ENCODE measurements at regions not wholly inside any gene's neighbourhood (a gene's known extent, or its start where the extent isn't known, plus 50 kb on each side); places are given as distances from the start of the nearest gene placed in this dataset.

DNA sequence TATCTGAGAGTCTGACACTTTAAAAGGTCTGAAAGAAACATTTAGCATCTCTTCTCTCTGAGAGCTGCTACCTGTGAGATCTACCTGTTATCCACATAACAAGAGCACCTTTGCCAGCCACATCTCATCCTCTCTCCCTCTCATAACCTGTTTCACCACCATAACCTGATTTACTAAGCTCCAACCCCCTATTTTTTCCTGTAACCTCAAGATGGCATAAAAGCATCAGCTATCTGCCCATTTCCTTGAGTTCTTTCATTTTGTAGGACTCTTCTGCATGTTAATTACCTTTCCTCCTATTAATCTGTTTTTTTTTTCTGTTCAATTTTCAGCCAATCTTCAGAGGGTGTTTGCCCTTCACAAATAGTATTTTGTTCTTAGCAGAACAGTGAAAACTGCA lies 136.5 kb upstream of the KCNK1 start:
- no peaks in the 10 kb centered on the region for H3K4me1 ChIP-seq
- H3K27ac ChIP-seq: no peak overlapping the region
- no peak for DNase-seq
- TF ChIP-seq POLR2A (IDR thresholded peaks at IDR 0.05): no peak
- TF ChIP-seq, protein P1, sequence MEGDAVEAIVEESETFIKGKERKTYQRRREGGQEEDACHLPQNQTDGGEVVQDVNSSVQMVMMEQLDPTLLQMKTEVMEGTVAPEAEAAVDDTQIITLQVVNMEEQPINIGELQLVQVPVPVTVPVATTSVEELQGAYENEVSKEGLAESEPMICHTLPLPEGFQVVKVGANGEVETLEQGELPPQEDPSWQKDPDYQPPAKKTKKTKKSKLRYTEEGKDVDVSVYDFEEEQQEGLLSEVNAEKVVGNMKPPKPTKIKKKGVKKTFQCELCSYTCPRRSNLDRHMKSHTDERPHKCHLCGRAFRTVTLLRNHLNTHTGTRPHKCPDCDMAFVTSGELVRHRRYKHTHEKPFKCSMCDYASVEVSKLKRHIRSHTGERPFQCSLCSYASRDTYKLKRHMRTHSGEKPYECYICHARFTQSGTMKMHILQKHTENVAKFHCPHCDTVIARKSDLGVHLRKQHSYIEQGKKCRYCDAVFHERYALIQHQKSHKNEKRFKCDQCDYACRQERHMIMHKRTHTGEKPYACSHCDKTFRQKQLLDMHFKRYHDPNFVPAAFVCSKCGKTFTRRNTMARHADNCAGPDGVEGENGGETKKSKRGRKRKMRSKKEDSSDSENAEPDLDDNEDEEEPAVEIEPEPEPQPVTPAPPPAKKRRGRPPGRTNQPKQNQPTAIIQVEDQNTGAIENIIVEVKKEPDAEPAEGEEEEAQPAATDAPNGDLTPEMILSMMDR (IDR thresholded peaks at IDR 0.05): no peak
- H3K36me3 ChIP-seq: no peaks in the 10 kb centered on the region
- H3K4me3 ChIP-seq: no peak overlapping the region
- no peaks in the 10 kb centered on the region for H3K27me3 ChIP-seq
- no peaks in the 10 kb centered on the region for H3K9me3 ChIP-seq

DNA sequence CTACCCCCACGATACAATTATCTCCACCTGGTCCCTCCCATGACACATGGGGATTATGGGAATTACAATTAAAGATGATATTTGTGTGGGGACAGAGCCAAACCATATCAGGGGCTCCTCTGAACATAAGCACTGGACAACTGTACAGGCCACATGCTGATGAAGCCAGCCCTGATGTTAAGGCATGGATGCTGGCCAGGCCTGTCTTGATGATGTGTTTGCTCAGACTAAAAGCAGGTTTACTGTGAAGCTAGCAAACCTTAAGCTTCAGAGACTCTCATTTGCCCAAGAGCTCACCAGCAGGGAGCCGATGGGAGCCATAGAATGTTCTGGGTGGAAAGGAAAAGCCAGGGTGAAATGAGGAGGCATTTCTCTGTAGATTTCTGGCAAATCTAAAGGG lies 135.3 kb upstream of the KCNK1 start:
- no peaks in the 10 kb centered on the region for H3K4me1 ChIP-seq
- H3K27ac ChIP-seq: no peak overlapping the region
- H3K36me3 ChIP-seq: no peaks in the 10 kb centered on the region
- TF ChIP-seq, protein P1 (IDR thresholded peaks at IDR 0.05): no peak
- TF ChIP-seq POLR2A (IDR thresholded peaks at IDR 0.05): no peak
- no peak overlapping the region for H3K4me3 ChIP-seq
- DNase-seq: no peak
- no peaks in the 10 kb centered on the region for H3K9me3 ChIP-seq
- no peaks in the 10 kb centered on the region for H3K27me3 ChIP-seq

DNA sequence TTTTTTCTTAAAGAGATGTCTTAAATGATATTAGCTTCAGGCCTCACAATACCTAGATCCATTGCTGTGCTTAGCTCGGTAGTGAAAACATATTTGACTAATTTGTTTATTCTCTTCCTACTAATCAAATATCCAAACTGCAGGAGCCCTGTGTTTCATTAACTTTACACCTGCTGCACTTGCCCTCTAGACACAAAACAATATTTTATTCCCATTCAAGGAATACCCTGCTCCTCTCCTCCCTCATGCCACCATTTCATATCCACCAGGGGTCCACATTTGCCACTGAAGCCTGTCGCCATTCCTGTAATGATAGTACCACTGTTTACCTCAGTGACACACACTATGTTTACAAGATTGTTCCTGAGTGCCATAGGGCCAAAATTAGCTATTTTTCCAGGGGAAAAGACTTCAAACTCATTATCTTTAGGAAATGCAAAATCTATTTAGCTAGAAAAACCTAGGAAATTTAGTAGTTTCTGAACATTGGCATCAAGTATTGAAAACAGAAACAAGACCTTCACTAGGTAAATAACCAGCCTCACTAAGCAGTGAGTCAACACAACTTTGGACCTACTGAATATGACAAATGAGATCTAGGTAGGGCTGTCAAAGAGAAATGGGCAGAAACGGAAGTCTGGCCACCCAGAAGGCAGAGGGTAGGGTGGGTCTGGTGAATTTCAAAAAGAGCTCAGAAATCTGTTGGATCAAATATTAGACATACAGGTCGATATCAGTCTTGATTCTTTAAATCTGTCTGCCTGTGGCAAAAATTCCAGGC lies 134.6 kb upstream of the KCNK1 start:
- H3K9me3 ChIP-seq: no peaks in the 10 kb centered on the region
- H3K4me1 ChIP-seq: no peaks in the 10 kb centered on the region
- H3K4me3 ChIP-seq: no peak overlapping the region
- no peak for DNase-seq
- no peak for TF ChIP-seq POLR2A (IDR thresholded peaks at IDR 0.05)
- TF ChIP-seq, protein P1 (IDR thresholded peaks at IDR 0.05): no peak
- no peaks in the 10 kb centered on the region for H3K36me3 ChIP-seq
- no peak overlapping the region for H3K27ac ChIP-seq
- H3K27me3 ChIP-seq: no peaks in the 10 kb centered on the region

DNA sequence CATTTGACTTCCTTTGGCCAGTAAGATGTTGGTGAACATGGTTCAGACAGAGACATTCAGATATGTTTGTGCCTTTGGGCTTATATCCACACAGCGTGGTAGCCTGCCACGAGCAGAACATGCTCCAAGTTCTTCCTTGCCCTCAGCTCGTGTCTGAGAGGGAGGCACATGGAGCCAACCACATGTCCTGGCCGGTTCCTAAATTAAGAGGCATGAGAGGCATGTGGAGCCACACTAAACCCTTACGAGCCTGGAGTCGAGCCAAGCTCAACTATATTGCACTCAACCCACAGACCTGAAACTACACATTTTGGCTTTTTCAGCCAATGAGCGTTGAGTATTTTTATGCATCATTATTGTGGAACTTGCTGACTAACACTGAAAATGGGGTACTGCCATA lies 133.7 kb upstream of the KCNK1 start:
- no peak overlapping the region for H3K4me3 ChIP-seq
- DNase-seq: no peak
- no peaks in the 10 kb centered on the region for H3K27me3 ChIP-seq
- no peak for TF ChIP-seq POLR2A (IDR thresholded peaks at IDR 0.05)
- TF ChIP-seq, protein P1 (IDR thresholded peaks at IDR 0.05): no peak
- no peaks in the 10 kb centered on the region for H3K36me3 ChIP-seq
- no peak overlapping the region for H3K27ac ChIP-seq
- no peaks in the 10 kb centered on the region for H3K4me1 ChIP-seq
- no peaks in the 10 kb centered on the region for H3K9me3 ChIP-seq

DNA sequence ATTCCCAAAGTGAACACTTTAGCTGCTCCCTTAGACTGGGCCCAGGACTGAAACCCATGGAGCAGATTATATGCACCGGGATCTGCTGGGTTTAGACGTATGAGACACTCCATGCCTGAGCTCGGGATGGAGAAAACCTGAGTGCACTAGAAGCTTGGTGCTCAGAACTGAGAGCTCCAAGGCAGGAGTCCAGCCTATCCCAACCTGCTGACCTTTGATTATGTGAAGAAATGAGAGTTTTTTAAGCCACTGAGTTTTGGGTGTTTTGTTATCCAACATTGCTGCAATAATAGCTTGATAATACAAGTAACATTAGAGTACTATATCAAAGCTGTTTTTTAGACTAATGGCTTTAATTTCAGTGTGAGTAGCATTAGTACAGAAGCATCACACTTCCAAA lies 131.5 kb upstream of the KCNK1 start:
- no peaks in the 10 kb centered on the region for H3K9me3 ChIP-seq
- no peak overlapping the region for H3K27ac ChIP-seq
- H3K4me1 ChIP-seq: no peaks in the 10 kb centered on the region
- TF ChIP-seq, protein P1 (IDR thresholded peaks at IDR 0.05): no peak
- TF ChIP-seq POLR2A (IDR thresholded peaks at IDR 0.05): no peak
- H3K27me3 ChIP-seq: no peaks in the 10 kb centered on the region
- DNase-seq: no peak
- H3K36me3 ChIP-seq: no peaks in the 10 kb centered on the region
- H3K4me3 ChIP-seq: no peak overlapping the region
